ENCODE measurements at regions not wholly inside any gene's neighbourhood (a gene's known extent, or its start where the extent isn't known, plus 50 kb on each side); places are given as distances from the start of the nearest gene placed in this dataset.
"Not testable (repeated sequence)": the region's sequence is repeated elsewhere in the genome, so short reads cannot be mapped to it uniquely, and the experiment has no call there.

GRCh38 chr1:95660736-95661135, 426.7 kb downstream of the RWDD3 start:
- H3K4me1 ChIP-seq (ENCODE audit: control insufficient read depth in 1 of 2, insufficient read depth in 2 of 2, low read depth in 1 of 2, low read length in 1 of 2): no peaks in the 10 kb centered on the region; a peak in 2 of 4 replicates
- H3K4me2 ChIP-seq: no peak overlapping the region
- 6% methylated on average over 2 of the region's 2 CpGs for WGBS (ENCODE audit: low lambda C conversion rate)
- ChIA-PET CTCF (no interaction called here), POLR2A (no interaction called here)
- H2AFZ ChIP-seq (ENCODE audit: low read depth): no peak overlapping the region
- H3K27me3 ChIP-seq (ENCODE audit: insufficient read depth): no peaks in the 10 kb centered on the region
- H3K4me3 ChIP-seq (ENCODE audit: low read depth in 2 of 2, low read length in 1 of 2): no peak overlapping the region
- H3F3A ChIP-seq (replicated peaks; ENCODE audit: insufficient read depth): no peaks in the 10 kb centered on the region
- TF ChIP-seq TAF1 (IDR thresholded peaks at IDR 0.05; ENCODE audit: borderline replicate concordance, low read depth, low read length): no peak
- no peaks in the 10 kb centered on the region for H3K9me2 ChIP-seq
- no peak overlapping the region for H3K9ac ChIP-seq
- 0 out of 2 replicates have a peak, but pooled peaks cover 4% of the 10 kb centered on the region for H3K9me3 ChIP-seq
- DNase-seq: no peak
- no peaks in the 10 kb centered on the region for H4K20me1 ChIP-seq (ENCODE audit: insufficient read depth)
- no peak overlapping the region for H3K27ac ChIP-seq (ENCODE audit: low read depth in 2 of 2, low read length in 1 of 2)
- H3K79me2 ChIP-seq (ENCODE audit: insufficient read depth): no peaks in the 10 kb centered on the region
- H3K36me3 ChIP-seq (replicated peaks in 1 of 2; ENCODE audit: control insufficient read depth in 1 of 2, insufficient read depth in 2 of 2, low read length in 1 of 2): no peaks in the 10 kb centered on the region

- H3K27me3 ChIP-seq (ENCODE audit: insufficient read depth); H3K79me2 ChIP-seq (ENCODE audit: insufficient read depth); H3K9me3 ChIP-seq; H3K9me2 ChIP-seq; POLR2A ChIA-PET; H4K20me1 ChIP-seq (ENCODE audit: insufficient read depth); H3K9ac ChIP-seq; H3K27ac ChIP-seq (ENCODE audit: low read depth in 2 of 2, low read length in 1 of 2); H3K4me2 ChIP-seq; CTCF ChIA-PET; H3F3A ChIP-seq (replicated peaks; ENCODE audit: insufficient read depth); H3K4me1 ChIP-seq (ENCODE audit: control insufficient read depth in 1 of 2, insufficient read depth in 2 of 2, low read depth in 1 of 2, low read length in 1 of 2); H3K4me3 ChIP-seq (ENCODE audit: low read depth in 2 of 2, low read length in 1 of 2); DNase-seq; H2AFZ ChIP-seq (ENCODE audit: low read depth); H3K36me3 ChIP-seq (replicated peaks in 1 of 2; ENCODE audit: control insufficient read depth in 1 of 2, insufficient read depth in 2 of 2, low read length in 1 of 2): not testable (repeated sequence)
- 50% methylated on average over 7 of the region's 8 CpGs for WGBS (ENCODE audit: low lambda C conversion rate)
Observed at GRCh38 chr1:95663530-95663929, 429.5 kb downstream of the RWDD3 start.

- no peak overlapping the region for H3K4me2 ChIP-seq
- ChIA-PET POLR2A (no interaction called here), CTCF (no interaction called here)
- H3K9ac ChIP-seq: no peak overlapping the region
- 24% methylated on average over 3 of the region's 3 CpGs for WGBS (ENCODE audit: low lambda C conversion rate)
- no peak overlapping the region for H2AFZ ChIP-seq (ENCODE audit: low read depth)
- no peaks in the 10 kb centered on the region for H3K27me3 ChIP-seq (ENCODE audit: insufficient read depth)
- no peak for DNase-seq
- H4K20me1 ChIP-seq (ENCODE audit: insufficient read depth): no peaks in the 10 kb centered on the region
- H3F3A ChIP-seq (replicated peaks; ENCODE audit: insufficient read depth): no peaks in the 10 kb centered on the region
- no peak overlapping the region for H3K27ac ChIP-seq (ENCODE audit: low read depth in 2 of 2, low read length in 1 of 2)
- H3K9me2 ChIP-seq: no peaks in the 10 kb centered on the region
- no peaks in the 10 kb centered on the region for H3K9me3 ChIP-seq
- peaks cover 0 to 2% of the 10 kb centered on the region in 2 experiments; a peak in 2 of 4 replicates for H3K4me1 ChIP-seq (ENCODE audit: control insufficient read depth in 1 of 2, insufficient read depth in 2 of 2, low read depth in 1 of 2, low read length in 1 of 2)
- no peak overlapping the region for H3K4me3 ChIP-seq (ENCODE audit: low read depth in 2 of 2, low read length in 1 of 2)
- no peaks in the 10 kb centered on the region for H3K79me2 ChIP-seq (ENCODE audit: insufficient read depth)
- no peaks in the 10 kb centered on the region for H3K36me3 ChIP-seq (replicated peaks in 1 of 2; ENCODE audit: control insufficient read depth in 1 of 2, insufficient read depth in 2 of 2, low read length in 1 of 2)
- TF ChIP-seq EZH2phosphoT487 (IDR thresholded peaks at IDR 0.05; ENCODE audit: borderline replicate concordance, low read depth) (no peak), SMC3 (IDR thresholded peaks at IDR 0.05; ENCODE audit: low read depth, low read length) (no peak), YY1 (IDR thresholded peaks at IDR 0.05; ENCODE audit: low read depth) (no peak), MAX (IDR thresholded peaks at IDR 0.05; ENCODE audit: low read depth) (no peak), RXRA (IDR thresholded peaks at IDR 0.05; ENCODE audit: borderline replicate concordance, low read depth) (no peak), TAF1 (IDR thresholded peaks at IDR 0.05; ENCODE audit: borderline replicate concordance, low read depth, low read length) (no peak), EP300 (IDR thresholded peaks at IDR 0.05; ENCODE audit: borderline replicate concordance in 1 of 2, low read depth in 1 of 2, low read length in 1 of 2) (no peak), TEAD4 (IDR thresholded peaks at IDR 0.05; ENCODE audit: borderline replicate concordance, insufficient read depth) (no peak), JUND (IDR thresholded peaks at IDR 0.05) (no peak), NRF1 (IDR thresholded peaks at IDR 0.05; ENCODE audit: low read depth, low read length) (no peak), MEF2A (IDR thresholded peaks at IDR 0.05; ENCODE audit: borderline replicate concordance, low read depth) (no peak), USF2 (IDR thresholded peaks at IDR 0.05; ENCODE audit: borderline replicate concordance, low read depth, low read length) (no peak), REST (IDR thresholded peaks at IDR 0.05; ENCODE audit: low read depth, low read length) (no peak), ELF1 (IDR thresholded peaks at IDR 0.05) (no peak), CHD2 (IDR thresholded peaks at IDR 0.05; ENCODE audit: low read length, partially characterized antibody) (no peak), PBX3 (IDR thresholded peaks at IDR 0.05) (no peak)
Observed at GRCh38 chr1:95668165-95668564, 434.2 kb downstream of the RWDD3 start.

Measured in SK-N-SH (cell line).